Sigmoid colon (tissue), 3 donors: ENCODE measurements at regions not wholly inside any gene's neighbourhood (a gene's known extent, or its start where the extent isn't known, plus 50 kb on each side); places are given as distances from the start of the nearest gene placed in this dataset.

Source experiments
- POLR2A ChIP-seq, 2 donors: fragments of 450-650 bp; IDR thresholded peaks; one replicate each; pipeline ENCODE4 v1.6.1; 2016; ENCODE audit warnings: antibody characterized with exemption in 2 of 2, mild to moderate bottlenecking in 2 of 2, moderate library complexity in 2 of 2
- TF ChIP-seq, protein P1 (sequence below), 4 experiments: fragments of 450-650 bp in 3 of 4; fragments of 200-600 bp in 1 of 4; IDR thresholded peaks; one replicate each; pipeline ENCODE4 v1.5.1; 2016 to 2019; ENCODE audit warnings: antibody characterized with exemption in 4 of 4, mild to moderate bottlenecking in 3 of 4, moderate library complexity in 2 of 4

DNA sequence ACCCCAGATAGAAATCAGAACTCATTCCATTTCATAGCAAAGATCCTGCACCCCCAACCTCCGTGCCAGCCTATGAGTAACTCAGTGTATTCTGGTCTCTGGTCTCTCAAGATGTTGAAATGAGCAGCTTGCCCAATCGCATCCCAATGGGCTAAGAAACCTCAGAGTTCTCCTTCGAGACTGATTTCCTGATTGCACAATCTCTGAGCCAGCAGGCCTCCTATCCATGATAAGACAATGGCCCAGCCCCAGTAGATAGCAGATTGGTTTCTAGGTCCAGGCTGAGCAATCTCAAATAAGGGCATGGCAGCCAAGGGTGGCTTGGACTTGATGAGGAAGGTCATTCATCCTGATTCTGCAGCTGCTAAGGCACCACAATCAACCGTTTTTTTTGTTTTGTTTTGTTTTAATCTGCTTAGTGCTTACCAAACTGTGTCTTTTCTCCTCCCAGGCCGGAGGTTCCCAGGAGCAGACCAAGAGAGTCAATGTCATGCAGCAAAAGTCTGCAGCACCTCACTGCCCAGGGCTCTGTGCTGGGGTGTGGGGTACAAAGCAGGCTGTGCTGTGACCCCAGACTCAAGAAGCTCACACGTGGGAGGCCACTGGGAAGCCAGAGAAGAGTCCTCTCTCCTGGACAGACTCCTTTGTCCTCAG, 125.1 kb upstream of the NXT1 start:
- no peak for TF ChIP-seq POLR2A (IDR thresholded peaks at IDR 0.05)
- TF ChIP-seq, protein P1, sequence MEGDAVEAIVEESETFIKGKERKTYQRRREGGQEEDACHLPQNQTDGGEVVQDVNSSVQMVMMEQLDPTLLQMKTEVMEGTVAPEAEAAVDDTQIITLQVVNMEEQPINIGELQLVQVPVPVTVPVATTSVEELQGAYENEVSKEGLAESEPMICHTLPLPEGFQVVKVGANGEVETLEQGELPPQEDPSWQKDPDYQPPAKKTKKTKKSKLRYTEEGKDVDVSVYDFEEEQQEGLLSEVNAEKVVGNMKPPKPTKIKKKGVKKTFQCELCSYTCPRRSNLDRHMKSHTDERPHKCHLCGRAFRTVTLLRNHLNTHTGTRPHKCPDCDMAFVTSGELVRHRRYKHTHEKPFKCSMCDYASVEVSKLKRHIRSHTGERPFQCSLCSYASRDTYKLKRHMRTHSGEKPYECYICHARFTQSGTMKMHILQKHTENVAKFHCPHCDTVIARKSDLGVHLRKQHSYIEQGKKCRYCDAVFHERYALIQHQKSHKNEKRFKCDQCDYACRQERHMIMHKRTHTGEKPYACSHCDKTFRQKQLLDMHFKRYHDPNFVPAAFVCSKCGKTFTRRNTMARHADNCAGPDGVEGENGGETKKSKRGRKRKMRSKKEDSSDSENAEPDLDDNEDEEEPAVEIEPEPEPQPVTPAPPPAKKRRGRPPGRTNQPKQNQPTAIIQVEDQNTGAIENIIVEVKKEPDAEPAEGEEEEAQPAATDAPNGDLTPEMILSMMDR (IDR thresholded peaks at IDR 0.05): no peak
